ENCODE measurements at regions not wholly inside any gene's neighbourhood (a gene's known extent, or its start where the extent isn't known, plus 50 kb on each side); places are given as distances from the start of the nearest gene placed in this dataset.

- ChIA-PET POLR2A (no interaction called here), CTCF (interaction anchor here (1.0 to 1.2 kb wide), 3 partner anchors 8 to 82 kb away, joined by 3 to 5 read pairs (median 3); no protein-coding TSS in a partner anchor)
- no peak for ATAC-seq
- no peak overlapping the region for H3K27ac ChIP-seq
- H3K4me1 ChIP-seq = no peaks in the 10 kb centered on the region
- TF ChIP-seq TFCP2L1 (CRISPR knock-in tag; IDR thresholded peaks at IDR 0.05) = no peak
- TF ChIP-seq SREBF2 (IDR thresholded peaks at IDR 0.05) = no peak
- no peak for TF ChIP-seq KDM5A (IDR thresholded peaks at IDR 0.05)
- TF ChIP-seq HOXB5 (CRISPR knock-in tag; IDR thresholded peaks at IDR 0.05) = no peak
- TF ChIP-seq HOXA7 (CRISPR knock-in tag; IDR thresholded peaks at IDR 0.05) = no peak
- no peak for TF ChIP-seq NPAS2 (CRISPR knock-in tag; IDR thresholded peaks at IDR 0.05; ENCODE audit: borderline replicate concordance)
- TF ChIP-seq SMC3 (IDR thresholded peaks at IDR 0.05) = no peak
- no peak for TF ChIP-seq CHD4 (IDR thresholded peaks at IDR 0.05; ENCODE audit: borderline replicate concordance)
- no peak for TF ChIP-seq FOSB (CRISPR knock-in tag; IDR thresholded peaks at IDR 0.05)
- no peak for TF ChIP-seq HDAC2 (IDR thresholded peaks at IDR 0.05)
- no peak for TF ChIP-seq RARB (CRISPR knock-in tag; IDR thresholded peaks at IDR 0.05)
- TF ChIP-seq KDM1A (IDR thresholded peaks at IDR 0.05; ENCODE audit: low read depth) = no peak
- TF ChIP-seq USF2 (IDR thresholded peaks at IDR 0.05) = no peak
- TF ChIP-seq CBX8 (IDR thresholded peaks at IDR 0.05) = no peak
- TF ChIP-seq MYC (IDR thresholded peaks at IDR 0.05; ENCODE audit: borderline replicate concordance, low read length) = no peak
- TF ChIP-seq, protein P1, sequence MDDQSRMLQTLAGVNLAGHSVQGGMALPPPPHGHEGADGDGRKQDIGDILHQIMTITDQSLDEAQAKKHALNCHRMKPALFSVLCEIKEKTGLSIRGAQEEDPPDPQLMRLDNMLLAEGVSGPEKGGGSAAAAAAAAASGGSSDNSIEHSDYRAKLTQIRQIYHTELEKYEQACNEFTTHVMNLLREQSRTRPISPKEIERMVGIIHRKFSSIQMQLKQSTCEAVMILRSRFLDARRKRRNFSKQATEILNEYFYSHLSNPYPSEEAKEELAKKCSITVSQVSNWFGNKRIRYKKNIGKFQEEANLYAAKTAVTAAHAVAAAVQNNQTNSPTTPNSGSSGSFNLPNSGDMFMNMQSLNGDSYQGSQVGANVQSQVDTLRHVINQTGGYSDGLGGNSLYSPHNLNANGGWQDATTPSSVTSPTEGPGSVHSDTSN (IDR thresholded peaks at IDR 0.05) = no peak
- TF ChIP-seq HOXB13 (CRISPR knock-in tag; IDR thresholded peaks at IDR 0.05; ENCODE audit: low read depth) = no peak
- H3K4me3 ChIP-seq = no peak overlapping the region
- WGBS (ENCODE audit: missing lambda C conversion rate) = 8% methylated on average over 1 of the region's 1 CpG
- H3K9me3 ChIP-seq = no peaks in the 10 kb centered on the region
- H3K4me2 ChIP-seq = no peak overlapping the region
- no peak for DNase-seq (ENCODE audit: low read depth in 1 of 2, low spot score in 1 of 2)
- FAIRE-seq = no peak
Measured at GRCh38 chr3:150069154-150069527, 98.4 kb upstream of the PFN2 start.

DNA sequence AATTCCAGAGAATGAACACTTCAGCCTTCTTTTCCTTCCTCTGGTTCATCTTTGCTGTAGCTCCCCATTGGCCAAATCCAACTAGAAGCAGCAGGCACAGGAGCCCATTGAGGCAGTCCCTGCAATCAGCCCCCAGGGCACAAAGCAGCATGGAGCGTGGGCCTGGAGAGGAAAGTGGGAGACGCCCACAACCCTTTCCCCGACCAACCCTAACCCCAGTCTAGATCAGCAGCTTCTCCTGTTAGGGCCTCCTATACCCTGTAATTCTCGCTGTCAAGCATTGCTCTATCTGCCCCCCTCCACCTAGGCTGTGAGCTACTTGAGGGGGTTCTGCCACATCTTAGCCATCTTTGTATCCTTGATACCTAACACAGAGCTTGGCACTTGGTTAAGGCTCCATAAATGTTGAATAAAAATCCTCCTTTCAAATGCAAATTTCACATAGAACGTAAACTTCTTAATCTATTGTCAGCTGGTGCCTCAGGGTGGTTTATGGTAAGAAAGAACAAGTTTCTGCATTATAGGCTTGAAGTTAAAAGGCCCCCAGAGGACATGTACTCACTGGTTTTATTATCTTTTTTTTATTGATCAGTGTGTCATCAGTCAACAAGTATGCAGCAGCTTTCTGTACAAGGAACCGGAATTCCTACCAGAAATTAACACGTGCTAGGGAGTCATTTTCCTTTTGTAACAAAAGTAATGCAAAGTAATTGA is 97.9 kb upstream of the PFN2 start:
- ChIA-PET POLR2A (no interaction called here), CTCF (interaction anchor here (0.9 to 1.0 kb wide), 2 partner anchors 35 to 82 kb away, joined by 3 read pairs; no protein-coding TSS in a partner anchor)
- ATAC-seq = no peak
- WGBS (ENCODE audit: missing lambda C conversion rate) = 70% methylated on average over 7 of the region's 7 CpGs
- H3K4me3 ChIP-seq = no peak overlapping the region
- FAIRE-seq = no peak
- DNase-seq (ENCODE audit: low read depth in 1 of 2, low spot score in 1 of 2) = no peak
- no peak overlapping the region for H3K27ac ChIP-seq
- H3K9me3 ChIP-seq = no peaks in the 10 kb centered on the region
- no peaks in the 10 kb centered on the region for H3K4me1 ChIP-seq
- TF ChIP-seq BCL3 (IDR thresholded peaks at IDR 0.05) (no peak), GATA3 (IDR thresholded peaks at IDR 0.05; ENCODE audit: borderline replicate concordance) (no peak), HOXA7 (CRISPR knock-in tag; IDR thresholded peaks at IDR 0.05) (no peak), NFE2L2 (conservative IDR thresholded peaks at IDR 0.05; ENCODE audit: low read length) (no peak), ZFP36 (IDR thresholded peaks at IDR 0.05; ENCODE audit: borderline replicate concordance, partially characterized antibody) (no peak), RAD21 (conservative IDR thresholded peaks at IDR 0.05 in 1 of 2, IDR thresholded peaks at IDR 0.05 in 1 of 2) (no peak), HOXB13 (CRISPR knock-in tag; IDR thresholded peaks at IDR 0.05; ENCODE audit: low read depth) (no peak), CBX8 (IDR thresholded peaks at IDR 0.05) (no peak), FOXS1 (CRISPR knock-in tag; IDR thresholded peaks at IDR 0.05) (no peak), TFCP2L1 (CRISPR knock-in tag; IDR thresholded peaks at IDR 0.05) (no peak), ESRRA (IDR thresholded peaks at IDR 0.05; ENCODE audit: borderline replicate concordance, low read length) (no peak), HOXB5 (CRISPR knock-in tag; IDR thresholded peaks at IDR 0.05) (no peak), BHLHE40 (IDR thresholded peaks at IDR 0.05; ENCODE audit: low read depth, low read length) (no peak), MAFK (IDR thresholded peaks at IDR 0.05; ENCODE audit: partially characterized antibody) (no peak), ZC3H11A (IDR thresholded peaks at IDR 0.05) (no peak), MAZ (IDR thresholded peaks at IDR 0.05; ENCODE audit: borderline replicate concordance, low read depth, low read length) (no peak), RARB (CRISPR knock-in tag; IDR thresholded peaks at IDR 0.05) (no peak), ZSCAN20 (CRISPR knock-in tag; IDR thresholded peaks at IDR 0.05) (no peak), SMC3 (IDR thresholded peaks at IDR 0.05) (no peak)
- TF ChIP-seq, protein P2, sequence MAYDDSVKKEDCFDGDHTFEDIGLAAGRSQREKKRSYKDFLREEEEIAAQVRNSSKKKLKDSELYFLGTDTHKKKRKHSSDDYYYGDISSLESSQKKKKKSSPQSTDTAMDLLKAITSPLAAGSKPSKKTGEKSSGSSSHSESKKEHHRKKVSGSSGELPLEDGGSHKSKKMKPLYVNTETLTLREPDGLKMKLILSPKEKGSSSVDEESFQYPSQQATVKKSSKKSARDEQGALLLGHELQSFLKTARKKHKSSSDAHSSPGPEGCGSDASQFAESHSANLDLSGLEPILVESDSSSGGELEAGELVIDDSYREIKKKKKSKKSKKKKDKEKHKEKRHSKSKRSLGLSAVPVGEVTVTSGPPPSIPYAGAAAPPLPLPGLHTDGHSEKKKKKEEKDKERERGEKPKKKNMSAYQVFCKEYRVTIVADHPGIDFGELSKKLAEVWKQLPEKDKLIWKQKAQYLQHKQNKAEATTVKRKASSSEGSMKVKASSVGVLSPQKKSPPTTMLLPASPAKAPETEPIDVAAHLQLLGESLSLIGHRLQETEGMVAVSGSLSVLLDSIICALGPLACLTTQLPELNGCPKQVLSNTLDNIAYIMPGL (CRISPR knock-in tag; IDR thresholded peaks at IDR 0.05; ENCODE audit: borderline replicate concordance) = no peak
- H3K4me2 ChIP-seq = no peak overlapping the region

Data from A549 (cell line).